ENCODE measurements at regions not wholly inside any gene's neighbourhood (a gene's known extent, or its start where the extent isn't known, plus 50 kb on each side); places are given as distances from the start of the nearest gene placed in this dataset.

- TF ChIP-seq CTCF (IDR thresholded peaks at IDR 0.05; ENCODE audit: insufficient read depth, low read length, poor library complexity, severe bottlenecking) (no peak), EZH2phosphoT487 (conservative IDR thresholded peaks at IDR 0.05; ENCODE audit: low read length) (no peak)
Observed at GRCh38 chr4:41360214-41360920, 103.6 kb downstream of the UCHL1 start.
